Neuronal stem cell (in vitro differentiated cells): ENCODE measurements at regions not wholly inside any gene's neighbourhood (a gene's known extent, or its start where the extent isn't known, plus 50 kb on each side); places are given as distances from the start of the nearest gene placed in this dataset.

ENCODE experiments used
- DNase-seq: peaks from one replicate; pipeline ENCODE4 v3.0.0-alpha.2; 2013; ENCODE audit warnings: low spot score
- H2AFZ ChIP-seq: one replicate; pipeline ENCODE4 v1.6.1; 2013; ENCODE audit warnings: mild to moderate bottlenecking, low read length, inconsistent platforms
- H2AK5ac ChIP-seq: 2 replicates; pipeline ENCODE4 v1.6.1; 2013; ENCODE audit warnings: low read depth, mild to moderate bottlenecking, inconsistent platforms, low read length, moderate library complexity, mixed read lengths
- H2BK120ac ChIP-seq: 2 replicates; pipeline ENCODE4 v1.6.1; 2013; ENCODE audit warnings: low read depth, mild to moderate bottlenecking, inconsistent platforms, low read length, moderate library complexity, mixed read lengths
- H2BK12ac ChIP-seq: one replicate; pipeline ENCODE4 v1.6.1; 2013; ENCODE audit warnings: low read length, inconsistent platforms
- H2BK15ac ChIP-seq: 2 replicates; pipeline ENCODE4 v1.6.1; 2013; ENCODE audit warnings: mild to moderate bottlenecking, low read length, inconsistent platforms, mixed read lengths
- H2BK5ac ChIP-seq: one replicate; pipeline ENCODE4 v1.6.1; 2013; ENCODE audit warnings: inconsistent platforms, mild to moderate bottlenecking, low read length, moderate library complexity
- H3K14ac ChIP-seq: one replicate; pipeline ENCODE4 v1.6.1; 2013; ENCODE audit warnings: low read length, inconsistent platforms
- H3K18ac ChIP-seq: 2 replicates; pipeline ENCODE4 v1.6.1; 2013; ENCODE audit warnings: low read length, inconsistent platforms
- H3K23ac ChIP-seq: 2 replicates; pipeline ENCODE4 v1.6.1; 2013; ENCODE audit warnings: low read depth, mild to moderate bottlenecking, mixed read lengths, low read length, inconsistent platforms; ENCODE audit not compliant: poor library complexity
- H3K27ac ChIP-seq: replicated peaks from 3 replicates; pipeline ENCODE4 v1.5.1; 2013; ENCODE audit warnings: low read length, inconsistent platforms
- H3K27me3 ChIP-seq, 3 experiments: 2 replicates each; pipeline ENCODE4 v1.6.1; 2013; ENCODE audit warnings: low read length in 3 of 3, mild to moderate bottlenecking in 2 of 3, inconsistent platforms in 1 of 3, low read depth in 1 of 3, mixed read lengths in 1 of 3, moderate library complexity in 1 of 3; ENCODE audit not compliant: control insufficient read depth in 3 of 3, insufficient read depth in 3 of 3
- H3K36me3 ChIP-seq, 2 donors: replicated peaks in 1 of 2; 2 replicates each; pipeline ENCODE4 v1.6.1; 2013; ENCODE audit warnings: low read length in 2 of 2; ENCODE audit not compliant: control insufficient read depth in 2 of 2, insufficient read depth in 2 of 2
- H3K4ac ChIP-seq: 2 replicates; pipeline ENCODE4 v1.6.1; 2013; ENCODE audit warnings: inconsistent platforms, mild to moderate bottlenecking, low read length, moderate library complexity
- H3K4me1 ChIP-seq, 2 donors: 1 replicate in 1 of 2; 2 replicates in 1 of 2; pipeline ENCODE4 v1.6.1; 2013; ENCODE audit warnings: low read length in 2 of 2, low read depth in 1 of 2; ENCODE audit not compliant: control insufficient read depth in 2 of 2, insufficient read depth in 1 of 2
- H3K4me2 ChIP-seq: one replicate; pipeline ENCODE4 v1.6.1; 2013; ENCODE audit warnings: mild to moderate bottlenecking, low read length, inconsistent platforms; ENCODE audit not compliant: insufficient read depth, poor library complexity, severe bottlenecking
- H3K4me3 ChIP-seq, 2 donors: 2 replicates each; pipeline ENCODE4 v1.5.1; 2013; ENCODE audit warnings: low read length in 2 of 2, mild to moderate bottlenecking in 2 of 2, inconsistent platforms in 1 of 2, moderate library complexity in 1 of 2
- H3K79me1 ChIP-seq: one replicate; pipeline ENCODE4 v1.6.1; 2013; ENCODE audit warnings: low read depth, mild to moderate bottlenecking, inconsistent platforms, low read length, moderate library complexity
- H3K9ac ChIP-seq: one replicate; pipeline ENCODE4 v1.6.1; 2013; ENCODE audit warnings: mild to moderate bottlenecking, low read depth, low read length, inconsistent platforms; ENCODE audit not compliant: poor library complexity
- H3K9me3 ChIP-seq, 2 donors: replicated peaks in 1 of 2; 2 replicates each; pipeline versions ENCODE3 to v1.6.1; 2013; ENCODE audit warnings: low read length in 2 of 2, mild to moderate bottlenecking in 2 of 2, inconsistent platforms in 1 of 2, low read depth in 1 of 2, mixed read lengths in 1 of 2, moderate library complexity in 1 of 2; ENCODE audit not compliant: control insufficient read depth in 2 of 2, insufficient read depth in 1 of 2
- H4K8ac ChIP-seq: one replicate; pipeline ENCODE4 v1.6.1; 2013; ENCODE audit warnings: low read depth, mild to moderate bottlenecking, inconsistent platforms, low read length, moderate library complexity
- H4K91ac ChIP-seq: one replicate; pipeline ENCODE4 v1.6.1; 2013; ENCODE audit warnings: low read length, low read depth, mild to moderate bottlenecking, inconsistent platforms; ENCODE audit not compliant: poor library complexity
- WGBS, 2 donors: extraction: QIAGEN DNeasy Blood & Tissue Kit; methylation state at CpG; one replicate each; pipeline ENCODE4 v1.1.7; 2013; ENCODE audit warnings: missing lambda C conversion rate in 2 of 2, mixed read lengths in 1 of 2; ENCODE audit not compliant: insufficient read length in 2 of 2, insufficient replicate concordance in 1 of 2; ENCODE audit errors: extremely low coverage in 2 of 2; 5-methylcytosine and 5-hydroxymethylcytosine counted together

GRCh38 chr10:111835574-111835973 is 348.0 kb downstream of the GPAM start:
- H3K4me2 ChIP-seq: no peak overlapping the region
- H3K27ac ChIP-seq: no peak overlapping the region
- no peaks in the 10 kb centered on the region for H3K79me1 ChIP-seq
- no peak overlapping the region for H3K9ac ChIP-seq
- H3K36me3 ChIP-seq: no peaks in the 10 kb centered on the region
- no peak overlapping the region for H3K14ac ChIP-seq
- H2BK120ac ChIP-seq: no peak overlapping the region
- no peak overlapping the region for H2AFZ ChIP-seq
- H2BK12ac ChIP-seq: no peak overlapping the region
- no peak overlapping the region for H3K4me3 ChIP-seq
- no peak overlapping the region for H3K18ac ChIP-seq
- H2AK5ac ChIP-seq: no peak overlapping the region
- H3K23ac ChIP-seq: no peak overlapping the region
- no peak overlapping the region for H4K91ac ChIP-seq
- WGBS, 2 donors: no CpG with 5 or more reads among the region's 8 CpGs
- peaks cover 0 to 2% of the 10 kb centered on the region in 2 donors for H3K4me1 ChIP-seq
- no peak overlapping the region for H3K4ac ChIP-seq
- H3K27me3 ChIP-seq: no peaks in the 10 kb centered on the region
- H2BK15ac ChIP-seq: no peak overlapping the region
- DNase-seq: no peak
- no peak overlapping the region for H2BK5ac ChIP-seq
- H4K8ac ChIP-seq: no peak overlapping the region
- no peaks in the 10 kb centered on the region for H3K9me3 ChIP-seq

GRCh38 chr10:111836064-111836463 is 347.5 kb downstream of the GPAM start:
- no CpG with 5 or more reads among the region's 1 CpG for WGBS, 2 donors

GRCh38 chr10:111836571-111836970 is 347.0 kb downstream of the GPAM start:
- Histone ChIP-seq H3K14ac (no peak overlapping the region), H2AK5ac (no peak overlapping the region), H3K27ac (no peak overlapping the region), H3K79me1 (no peaks in the 10 kb centered on the region), H3K4ac (no peak overlapping the region), H2BK5ac (no peak overlapping the region), H2BK12ac (no peak overlapping the region), H2BK15ac (no peak overlapping the region), H3K4me3 (no peak overlapping the region), H3K9ac (no peak overlapping the region), H2AFZ (no peak overlapping the region), H3K36me3 (no peaks in the 10 kb centered on the region), H4K91ac (no peak overlapping the region), H3K18ac (no peak overlapping the region), H3K23ac (no peak overlapping the region), H3K4me1 (peaks cover 0 to under 1% of the 10 kb centered on the region in 2 donors), H3K27me3 (no peaks in the 10 kb centered on the region), H4K8ac (no peak overlapping the region), H3K4me2 (no peak overlapping the region), H2BK120ac (no peak overlapping the region), H3K9me3 (no peaks in the 10 kb centered on the region)
- DNase-seq: no peak
- no CpG with 5 or more reads among the region's 2 CpGs for WGBS, 2 donors

More at GRCh38 chr10:111836064-111836463, 347.5 kb downstream of the GPAM start:
- H4K91ac ChIP-seq: no peak overlapping the region
- H3K18ac ChIP-seq: no peak overlapping the region
- no peaks in the 10 kb centered on the region for H3K9me3 ChIP-seq
- no peak overlapping the region for H2BK12ac ChIP-seq
- peaks cover 0 to 2% of the 10 kb centered on the region in 2 donors for H3K4me1 ChIP-seq
- H3K36me3 ChIP-seq: no peaks in the 10 kb centered on the region
- no peak overlapping the region for H2AK5ac ChIP-seq
- no peak overlapping the region for H3K9ac ChIP-seq
- no peak overlapping the region for H2BK5ac ChIP-seq
- no peak overlapping the region for H4K8ac ChIP-seq
- no peak overlapping the region for H2BK15ac ChIP-seq
- no peaks in the 10 kb centered on the region for H3K27me3 ChIP-seq
- no peaks in the 10 kb centered on the region for H3K79me1 ChIP-seq
- no peak overlapping the region for H3K4ac ChIP-seq
- no peak overlapping the region for H2BK120ac ChIP-seq
- no peak overlapping the region for H3K23ac ChIP-seq
- no peak overlapping the region for H3K4me2 ChIP-seq
- no peak overlapping the region for H3K4me3 ChIP-seq
- no peak overlapping the region for H3K14ac ChIP-seq
- DNase-seq: no peak
- H3K27ac ChIP-seq: no peak overlapping the region
- H2AFZ ChIP-seq: no peak overlapping the region

- H2BK120ac ChIP-seq: no peak overlapping the region
- H3K27ac ChIP-seq: no peak overlapping the region
- H2BK15ac ChIP-seq: no peak overlapping the region
- no CpG with 5 or more reads among the region's 2 CpGs for WGBS, 2 donors
- no peak overlapping the region for H4K8ac ChIP-seq
- H3K14ac ChIP-seq: no peak overlapping the region
- no peak overlapping the region for H2AFZ ChIP-seq
- no peaks in the 10 kb centered on the region for H3K27me3 ChIP-seq
- no peaks in the 10 kb centered on the region for H3K79me1 ChIP-seq
- no peak overlapping the region for H2BK5ac ChIP-seq
- H3K4ac ChIP-seq: no peak overlapping the region
- no peak overlapping the region for H3K4me3 ChIP-seq
- H3K36me3 ChIP-seq: no peaks in the 10 kb centered on the region
- H3K18ac ChIP-seq: no peak overlapping the region
- no peak overlapping the region for H2AK5ac ChIP-seq
- no peak overlapping the region for H3K23ac ChIP-seq
- H3K4me2 ChIP-seq: no peak overlapping the region
- no peak for DNase-seq
- no peaks in the 10 kb centered on the region for H3K9me3 ChIP-seq
- H3K4me1 ChIP-seq: no peaks in the 10 kb centered on the region
- no peak overlapping the region for H4K91ac ChIP-seq
- no peak overlapping the region for H3K9ac ChIP-seq
- H2BK12ac ChIP-seq: no peak overlapping the region
Measured at GRCh38 chr10:111837086-111837485, 346.5 kb downstream of the GPAM start.
